PC-9 (cell line): ENCODE measurements at regions not wholly inside any gene's neighbourhood (a gene's known extent, or its start where the extent isn't known, plus 50 kb on each side); places are given as distances from the start of the nearest gene placed in this dataset.

Experiments
- BruUV-seq: library from RNA; stranded (reverse); fragments of 400-500 nt; replicated peaks from 2 replicates; lab custom pipeline; 2021; lab: Mats Ljungman, UMichigan
- CTCF ChIA-PET: fragments of 300-600 bp; sonication (Branson Sonifier 250); formaldehyde crosslinking; loops from one replicate; lab custom pipeline; 2022; ENCODE audit warnings: antibody characterized with exemption; lab: Charles Lee
- POLR2A ChIA-PET: fragments of 300-600 bp; sonication (Branson Sonifier 250); formaldehyde crosslinking; loops from one replicate; lab custom pipeline; 2022; ENCODE audit warnings: antibody characterized with exemption; ENCODE audit not compliant: unreplicated experiment; lab: Charles Lee
- DNase-seq, 2 experiments: peaks; one replicate each; pipeline versions ENCODE4 v3.0.0 to v3.0.0-alpha.2; 2015 to 2022; ENCODE audit warnings: mixed read lengths in 1 of 2
- H2AFZ ChIP-seq: fragments of 200-600 bp; sonication (generic); 2 replicates; pipeline ENCODE4 v1.8.1; 2017; ENCODE audit warnings: antibody characterized with exemption
- H3F3A ChIP-seq: fragments of 200-600 bp; sonication (generic); 2 replicates; pipeline ENCODE4 v1.8.1; 2017; ENCODE audit warnings: antibody characterized with exemption, mild to moderate bottlenecking, low read depth; ENCODE audit not compliant: insufficient read depth
- H3K27ac ChIP-seq: fragments of 200-600 bp; sonication (generic); 2 replicates; pipeline ENCODE4 v1.6.1; 2016; ENCODE audit warnings: mixed run types
- H3K27me3 ChIP-seq: fragments of 200-600 bp; sonication (generic); 2 replicates; pipeline ENCODE4 v1.6.1; 2016; ENCODE audit warnings: low read depth, mixed run types; ENCODE audit not compliant: insufficient read depth
- H3K36me3 ChIP-seq: fragments of 200-600 bp; sonication (generic); 2 replicates; pipeline ENCODE4 v1.6.1; 2016; ENCODE audit warnings: low read depth, mixed run types
- H3K4me1 ChIP-seq: fragments of 200-600 bp; sonication (generic); replicated peaks from 2 replicates; pipeline ENCODE4 v1.6.1; 2016; ENCODE audit warnings: mixed run types; ENCODE audit not compliant: insufficient read depth
- H3K4me2 ChIP-seq: fragments of 200-600 bp; sonication (generic); 2 replicates; pipeline ENCODE4 v1.6.1; 2017; ENCODE audit warnings: mixed run types
- H3K4me3 ChIP-seq: fragments of 200-600 bp; sonication (generic); 2 replicates; pipeline ENCODE4 v1.6.1; 2016; ENCODE audit warnings: mixed run types
- H3K79me2 ChIP-seq: fragments of 200-600 bp; sonication (generic); 2 replicates; pipeline ENCODE4 v1.6.1; 2017; ENCODE audit warnings: low read depth, mixed run types
- H3K9me2 ChIP-seq: fragments of 200-600 bp; sonication (generic); 2 replicates; pipeline ENCODE4 v1.8.1; 2017; ENCODE audit warnings: mild to moderate bottlenecking; ENCODE audit not compliant: insufficient read depth
- H3K9me3 ChIP-seq: fragments of 200-600 bp; sonication (generic); 2 replicates; pipeline ENCODE4 v1.8.1; 2016; ENCODE audit warnings: low read depth; ENCODE audit not compliant: insufficient read depth
- H4K20me1 ChIP-seq: fragments of 200-600 bp; sonication (generic); 2 replicates; pipeline ENCODE4 v1.8.1; 2017; ENCODE audit not compliant: insufficient read depth
- EZH2 ChIP-seq: fragments of 200-600 bp; sonication (generic); IDR thresholded peaks from 2 replicates; pipeline ENCODE4 v1.8.0; 2017; ENCODE audit warnings: antibody characterized with exemption, low read depth
- intact Hi-C: fragments of 100-400 bp; cut with micrococcal nuclease; formaldehyde crosslinking; loops from one replicate; pipeline ENCODE4 v1.10.0; 2022; ENCODE audit not compliant: unreplicated experiment
- TF ChIP-seq, protein P1 (sequence below): fragments of 200-600 bp; sonication (generic); conservative IDR thresholded peaks from 2 replicates; pipeline ENCODE4 v1.6.1; 2017; ENCODE audit warnings: mixed run types, antibody characterized with exemption, mild to moderate bottlenecking, moderate library complexity

GRCh38 chr1:185369786-185370185 lies 52.7 kb upstream of the IVNS1ABP start:
- Histone ChIP-seq H2AFZ (no peak overlapping the region), H3K79me2 (no peaks in the 10 kb centered on the region), H3K9me2 (no peaks in the 10 kb centered on the region), H3F3A (no peaks in the 10 kb centered on the region), H3K9me3 (no peaks in the 10 kb centered on the region), H3K4me3 (no peak overlapping the region), H3K4me1 (no peaks in the 10 kb centered on the region), H3K4me2 (no peak overlapping the region), H4K20me1 (no peaks in the 10 kb centered on the region), H3K36me3 (no peaks in the 10 kb centered on the region), H3K27me3 (no peaks in the 10 kb centered on the region), H3K27ac (no peak overlapping the region)
- ChIA-PET CTCF (no interaction called here), POLR2A (no interaction called here)
- intact Hi-C loops, result no loop called here
- no peak for DNase-seq
- no TSS peak for BruUV-seq
- TF ChIP-seq, protein P1, sequence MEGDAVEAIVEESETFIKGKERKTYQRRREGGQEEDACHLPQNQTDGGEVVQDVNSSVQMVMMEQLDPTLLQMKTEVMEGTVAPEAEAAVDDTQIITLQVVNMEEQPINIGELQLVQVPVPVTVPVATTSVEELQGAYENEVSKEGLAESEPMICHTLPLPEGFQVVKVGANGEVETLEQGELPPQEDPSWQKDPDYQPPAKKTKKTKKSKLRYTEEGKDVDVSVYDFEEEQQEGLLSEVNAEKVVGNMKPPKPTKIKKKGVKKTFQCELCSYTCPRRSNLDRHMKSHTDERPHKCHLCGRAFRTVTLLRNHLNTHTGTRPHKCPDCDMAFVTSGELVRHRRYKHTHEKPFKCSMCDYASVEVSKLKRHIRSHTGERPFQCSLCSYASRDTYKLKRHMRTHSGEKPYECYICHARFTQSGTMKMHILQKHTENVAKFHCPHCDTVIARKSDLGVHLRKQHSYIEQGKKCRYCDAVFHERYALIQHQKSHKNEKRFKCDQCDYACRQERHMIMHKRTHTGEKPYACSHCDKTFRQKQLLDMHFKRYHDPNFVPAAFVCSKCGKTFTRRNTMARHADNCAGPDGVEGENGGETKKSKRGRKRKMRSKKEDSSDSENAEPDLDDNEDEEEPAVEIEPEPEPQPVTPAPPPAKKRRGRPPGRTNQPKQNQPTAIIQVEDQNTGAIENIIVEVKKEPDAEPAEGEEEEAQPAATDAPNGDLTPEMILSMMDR, result no peak
- TF ChIP-seq EZH2, result no peak

DNA sequence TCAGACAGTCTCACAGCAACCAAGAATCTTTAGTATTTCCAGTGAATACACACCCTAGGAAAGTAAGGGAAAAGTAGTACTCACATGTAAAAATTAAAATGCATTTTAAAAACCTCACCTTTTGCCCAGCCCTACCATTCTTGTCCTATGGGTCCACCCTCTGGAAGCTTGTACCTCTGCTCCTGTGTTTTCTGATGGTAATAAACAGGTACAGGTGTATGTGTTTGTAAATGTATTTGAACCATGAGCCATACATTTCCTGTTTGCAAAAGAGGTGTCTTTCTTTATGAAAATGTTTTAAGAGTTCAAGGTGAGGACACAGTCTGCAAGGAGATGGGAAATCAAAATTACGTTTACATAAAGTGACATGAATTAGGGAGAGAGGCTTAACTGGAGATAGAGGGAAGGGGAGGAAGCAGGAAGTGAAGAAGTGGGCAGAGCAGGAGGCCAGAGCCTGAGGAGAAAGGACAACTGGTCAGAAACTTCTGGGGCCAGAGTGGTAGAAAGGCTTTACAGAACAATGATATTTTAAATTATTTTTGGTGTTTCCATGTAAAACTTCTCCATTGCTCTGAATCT lies 52.0 kb upstream of the IVNS1ABP start:
- TF ChIP-seq EZH2, result no peak
- Histone ChIP-seq H3K9me2 (no peaks in the 10 kb centered on the region), H4K20me1 (no peaks in the 10 kb centered on the region), H3K4me1 (no peaks in the 10 kb centered on the region), H2AFZ (no peak overlapping the region), H3F3A (no peaks in the 10 kb centered on the region), H3K4me3 (no peak overlapping the region), H3K27ac (no peak overlapping the region), H3K79me2 (no peaks in the 10 kb centered on the region), H3K36me3 (no peaks in the 10 kb centered on the region), H3K9me3 (no peaks in the 10 kb centered on the region), H3K27me3 (no peaks in the 10 kb centered on the region), H3K4me2 (no peak overlapping the region)
- DNase-seq, result no peak
- ChIA-PET CTCF (no interaction called here), POLR2A (no interaction called here)
- BruUV-seq, result no TSS peak
- intact Hi-C loops, result no loop called here

GRCh38 chr1:185368313-185368855 lies 51.3 kb upstream of the IVNS1ABP start:
- DNase-seq, result no peak
- no peak overlapping the region for H3K4me3 ChIP-seq
- H3K27ac ChIP-seq, result no peak overlapping the region
- no peaks in the 10 kb centered on the region for H3K27me3 ChIP-seq
- intact Hi-C loops, result no loop called here
- no peak for TF ChIP-seq EZH2
- TF ChIP-seq, protein P1, result no peak
- no peaks in the 10 kb centered on the region for H3K36me3 ChIP-seq
- no peaks in the 10 kb centered on the region for H3F3A ChIP-seq
- no peaks in the 10 kb centered on the region for H3K79me2 ChIP-seq
- H3K9me3 ChIP-seq, result no peaks in the 10 kb centered on the region
- H3K4me1 ChIP-seq, result no peaks in the 10 kb centered on the region
- H2AFZ ChIP-seq, result no peak overlapping the region
- H3K4me2 ChIP-seq, result no peak overlapping the region
- no peaks in the 10 kb centered on the region for H3K9me2 ChIP-seq
- no peaks in the 10 kb centered on the region for H4K20me1 ChIP-seq
- BruUV-seq, result no TSS peak
- ChIA-PET CTCF (no interaction called here), POLR2A (no interaction called here)
